ENCODE measurements at regions not wholly inside any gene's neighbourhood (a gene's known extent, or its start where the extent isn't known, plus 50 kb on each side); places are given as distances from the start of the nearest gene placed in this dataset.

DNA sequence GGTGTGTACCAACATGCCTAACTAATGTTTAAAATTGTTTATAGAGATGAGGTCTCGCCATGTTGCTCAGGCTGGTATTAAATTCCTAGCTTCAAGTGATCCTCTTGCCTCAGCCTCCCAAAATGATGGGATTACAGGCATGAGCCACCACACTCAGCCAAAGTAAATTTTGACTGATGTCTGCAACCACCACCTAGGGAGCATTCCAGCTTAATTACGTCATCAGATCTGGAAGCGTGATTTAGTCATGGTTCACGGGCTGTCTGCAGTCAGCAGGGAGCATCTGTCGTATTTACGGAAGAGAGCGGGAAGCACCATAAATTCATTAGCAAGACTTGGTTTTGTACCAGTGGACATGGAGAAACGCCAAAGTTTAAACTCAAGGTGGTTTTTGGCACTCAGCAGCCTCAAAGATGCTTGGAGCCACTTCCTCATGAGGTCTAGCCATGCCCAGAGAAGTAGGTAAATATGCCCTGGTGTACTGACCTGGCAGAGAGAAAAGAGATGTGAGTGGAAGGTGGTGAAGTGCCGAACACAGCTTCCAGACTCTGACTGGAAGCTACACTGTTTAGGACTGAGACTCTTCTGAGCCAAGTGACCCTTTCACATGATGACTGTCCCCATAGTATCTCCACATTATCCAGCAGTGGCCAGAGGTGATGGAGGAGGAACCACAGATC lies 60.8 kb upstream of the SLC35F3 start:
- Mint-ChIP-seq H3K27ac (ENCODE audit: unreplicated experiment) (no peak overlapping the region), H3K27me3 (ENCODE audit: unreplicated experiment) (no peaks in the 10 kb centered on the region), H3K4me1 (ENCODE audit: low read depth, unreplicated experiment) (peaks cover 3% of the 10 kb centered on the region), H3K36me3 (ENCODE audit: unreplicated experiment) (no peaks in the 10 kb centered on the region), H3K4me3 (ENCODE audit: unreplicated experiment) (no peak overlapping the region), H3K9me3 (ENCODE audit: unreplicated experiment) (peaks cover 2% of the 10 kb centered on the region)
- no peak for DNase-seq
- no peak for TF ChIP-seq CTCF (IDR thresholded peaks at IDR 0.05; ENCODE audit: partially characterized antibody, unreplicated experiment)

- no peaks in the 10 kb centered on the region for H3K27me3 Mint-ChIP-seq (ENCODE audit: unreplicated experiment)
- no peaks in the 10 kb centered on the region for H3K36me3 Mint-ChIP-seq (ENCODE audit: unreplicated experiment)
- no peak for DNase-seq
- peaks cover 2% of the 10 kb centered on the region for H3K9me3 Mint-ChIP-seq (ENCODE audit: unreplicated experiment)
- H3K27ac Mint-ChIP-seq (ENCODE audit: unreplicated experiment) = no peak overlapping the region
- no peak for TF ChIP-seq CTCF (IDR thresholded peaks at IDR 0.05; ENCODE audit: partially characterized antibody, unreplicated experiment)
- peaks cover 3% of the 10 kb centered on the region for H3K4me1 Mint-ChIP-seq (ENCODE audit: low read depth, unreplicated experiment)
- H3K4me3 Mint-ChIP-seq (ENCODE audit: unreplicated experiment) = no peak overlapping the region
Measured at GRCh38 chr1:233844275-233844674, 60.2 kb upstream of the SLC35F3 start.

DNA sequence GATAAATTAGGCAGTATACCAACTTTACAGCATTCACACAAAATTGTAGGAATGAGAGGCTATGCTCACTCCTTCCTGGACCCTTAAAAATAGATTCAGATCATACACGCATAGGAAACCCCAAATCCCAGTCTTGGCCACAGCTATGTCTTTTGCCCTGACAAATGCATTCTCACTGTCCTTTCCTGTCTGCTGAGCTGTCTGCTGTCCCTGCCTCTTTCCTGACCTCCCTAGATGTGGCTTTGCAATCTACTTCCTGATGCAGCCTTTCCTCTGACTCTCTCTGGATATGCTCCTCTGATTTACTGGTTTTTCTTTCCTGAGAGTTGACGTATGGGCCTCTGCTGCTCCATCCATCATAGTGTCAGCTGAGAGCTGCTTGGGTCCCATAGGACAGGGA lies 59.8 kb upstream of the SLC35F3 start:
- H3K4me1 Mint-ChIP-seq (ENCODE audit: low read depth, unreplicated experiment) = peaks cover 3% of the 10 kb centered on the region
- H3K9me3 Mint-ChIP-seq (ENCODE audit: unreplicated experiment) = peaks cover 2% of the 10 kb centered on the region
- no peak overlapping the region for H3K4me3 Mint-ChIP-seq (ENCODE audit: unreplicated experiment)
- no peak overlapping the region for H3K27ac Mint-ChIP-seq (ENCODE audit: unreplicated experiment)
- no peaks in the 10 kb centered on the region for H3K27me3 Mint-ChIP-seq (ENCODE audit: unreplicated experiment)
- no peaks in the 10 kb centered on the region for H3K36me3 Mint-ChIP-seq (ENCODE audit: unreplicated experiment)
- DNase-seq = no peak
- TF ChIP-seq CTCF (IDR thresholded peaks at IDR 0.05; ENCODE audit: partially characterized antibody, unreplicated experiment) = no peak

Measured in glutamatergic neuron (in vitro differentiated cells).